ENCODE measurements at regions not wholly inside any gene's neighbourhood (a gene's known extent, or its start where the extent isn't known, plus 50 kb on each side); places are given as distances from the start of the nearest gene placed in this dataset.

GRCh38 chr3:775178-775880 is 317.5 kb upstream of the CNTN6 start (continued):
- TF ChIP-seq BCL11A (IDR thresholded peaks at IDR 0.05; ENCODE audit: low read depth in 2 of 2, low read length in 2 of 2) = no peak
- TF ChIP-seq SIN3A (conservative IDR thresholded peaks at IDR 0.05 in 1 of 2, IDR thresholded peaks at IDR 0.05 in 1 of 2; ENCODE audit: low read depth in 1 of 2, low read length in 2 of 2) = no peak
- no peak for TF ChIP-seq CHD2 (IDR thresholded peaks at IDR 0.05; ENCODE audit: low read length)
- no peak for TF ChIP-seq YY1 (IDR thresholded peaks at IDR 0.05; ENCODE audit: low read depth, low read length)
- no peak for TF ChIP-seq SUZ12 (IDR thresholded peaks at IDR 0.05; ENCODE audit: low read length)
- TF ChIP-seq TCF12 (IDR thresholded peaks at IDR 0.05; ENCODE audit: low read depth, low read length) = no peak
- TF ChIP-seq CBX5 (IDR thresholded peaks at IDR 0.05; ENCODE audit: low read depth, low read length) = no peak

Measured in H1 (cell line).